ENCODE measurements at regions not wholly inside any gene's neighbourhood (a gene's known extent, or its start where the extent isn't known, plus 50 kb on each side); places are given as distances from the start of the nearest gene placed in this dataset.

- TF ChIP-seq ZNF565 (CRISPR knock-in tag; conservative IDR thresholded peaks at IDR 0.05; ENCODE audit: low read depth) (no peak), CREB5 (CRISPR knock-in tag; IDR thresholded peaks at IDR 0.05; ENCODE audit: low read depth) (no peak), SNAI2 (CRISPR knock-in tag; IDR thresholded peaks at IDR 0.05) (no peak), ARNTL (CRISPR knock-in tag; IDR thresholded peaks at IDR 0.05; ENCODE audit: borderline replicate concordance, low read depth) (no peak), TCF4 (CRISPR knock-in tag; IDR thresholded peaks at IDR 0.05; ENCODE audit: borderline replicate concordance) (no peak), RARB (CRISPR knock-in tag; IDR thresholded peaks at IDR 0.05) (no peak), POU6F1 (CRISPR knock-in tag; IDR thresholded peaks at IDR 0.05; ENCODE audit: borderline replicate concordance, low read depth) (no peak), ISL1 (CRISPR knock-in tag; IDR thresholded peaks at IDR 0.05) (no peak), CSRNP3 (CRISPR knock-in tag; IDR thresholded peaks at IDR 0.05) (no peak), PATZ1 (CRISPR knock-in tag; IDR thresholded peaks at IDR 0.05; ENCODE audit: borderline replicate concordance) (no peak), PPARA (CRISPR knock-in tag; IDR thresholded peaks at IDR 0.05; ENCODE audit: borderline replicate concordance) (no peak), GLIS3 (CRISPR knock-in tag; IDR thresholded peaks at IDR 0.05) (no peak), OSR1 (CRISPR knock-in tag; IDR thresholded peaks at IDR 0.05) (no peak)
These were observed 78.1 kb downstream of the TBX3 start for GRCh38 chr12:114605918-114606317.

All from SK-N-SH treated with all-trans-retinoic acid at 6 μM for 48 hours (cell line).